GM06990 (cell line): ENCODE measurements at regions not wholly inside any gene's neighbourhood (a gene's known extent, or its start where the extent isn't known, plus 50 kb on each side); places are given as distances from the start of the nearest gene placed in this dataset.

ENCODE experiments used
- DNase-seq: peaks from one replicate; pipeline ENCODE4 v3.0.0-alpha.2; 2011; ENCODE audit not compliant: insufficient read length; ENCODE audit errors: extremely low read depth
- H3K27me3 ChIP-seq: replicated peaks from 2 replicates; pipeline ENCODE4 v1.6.0; 2011; ENCODE audit warnings: low read length; ENCODE audit not compliant: control insufficient read depth, insufficient read depth
- H3K36me3 ChIP-seq: 2 replicates; pipeline ENCODE4 v1.5.1; 2011; ENCODE audit warnings: low read length; ENCODE audit not compliant: control insufficient read depth, insufficient read depth
- H3K4me3 ChIP-seq: replicated peaks from 2 replicates; pipeline ENCODE4 v1.5.1; 2011; ENCODE audit warnings: low read depth, mild to moderate bottlenecking, control low read depth, low read length
- CTCF ChIP-seq: IDR thresholded peaks from 2 replicates; pipeline ENCODE4 v1.5.1; 2011; ENCODE audit warnings: low read length, control low read depth, mild to moderate bottlenecking, inconsistent platforms; ENCODE audit not compliant: insufficient read depth, poor library complexity, severe bottlenecking

DNA sequence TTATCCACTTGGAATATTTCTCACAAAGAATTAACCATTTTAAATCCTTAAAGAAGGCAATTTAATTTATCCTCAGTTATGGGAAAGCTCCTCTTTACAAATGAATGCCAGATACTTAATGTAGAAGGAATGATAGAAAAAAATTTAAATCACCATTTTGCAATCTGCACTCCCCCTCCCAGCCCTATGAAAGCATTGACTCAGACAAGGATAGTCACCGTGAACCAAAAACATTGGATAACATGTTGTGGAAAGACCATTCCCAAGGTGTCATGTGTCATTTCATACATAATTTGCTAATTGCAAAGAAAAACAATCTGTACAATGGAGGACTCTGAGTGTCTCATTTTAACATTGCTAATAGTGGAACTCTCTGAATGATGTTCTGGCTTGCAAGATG lies 421.0 kb downstream of the TXNL1 start:
- DNase-seq: no peak
- no peaks in the 10 kb centered on the region for H3K36me3 ChIP-seq
- no peaks in the 10 kb centered on the region for H3K27me3 ChIP-seq
- TF ChIP-seq CTCF: no peak
- H3K4me3 ChIP-seq: no peak overlapping the region

DNA sequence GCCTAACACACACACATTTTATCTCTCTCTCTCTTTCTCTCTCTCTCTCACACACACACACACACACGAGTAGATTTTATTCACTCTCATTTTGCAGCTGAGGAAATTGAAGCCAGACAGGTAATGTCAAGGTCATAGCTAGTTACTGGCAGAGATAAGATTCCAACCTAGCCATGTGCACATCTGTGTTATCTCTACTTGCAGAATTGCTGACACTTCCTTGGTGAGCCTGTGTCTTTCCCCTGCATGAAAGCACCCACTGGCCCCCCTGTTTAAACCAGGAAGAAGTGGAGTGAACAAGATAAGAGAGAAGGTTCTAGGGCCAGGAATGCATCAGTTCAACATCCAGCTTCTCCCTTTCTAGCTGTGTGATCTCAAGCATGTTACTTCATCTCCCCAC lies 423.7 kb downstream of the TXNL1 start:
- H3K27me3 ChIP-seq: no peaks in the 10 kb centered on the region
- no peak overlapping the region for H3K4me3 ChIP-seq
- no peak for DNase-seq
- no peak for TF ChIP-seq CTCF
- no peaks in the 10 kb centered on the region for H3K36me3 ChIP-seq

DNA sequence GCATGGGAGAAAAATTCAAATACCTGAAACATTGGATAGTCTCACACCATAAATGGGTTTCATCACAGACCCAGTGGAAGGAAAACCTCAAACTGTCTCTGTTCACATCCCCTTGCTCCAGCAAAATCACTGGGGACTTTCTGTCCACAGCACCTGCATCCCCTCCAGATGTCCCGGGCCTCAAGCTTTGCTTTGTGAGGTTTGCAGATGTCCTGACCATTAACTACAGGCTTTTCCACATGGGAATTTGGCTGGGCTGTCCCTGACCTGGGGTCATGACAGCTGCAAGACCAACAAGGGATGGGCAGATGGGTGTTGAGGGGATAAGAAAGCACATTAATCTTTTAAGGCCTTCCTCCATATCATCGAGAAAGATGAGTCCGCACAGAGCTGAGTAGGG lies 427.9 kb downstream of the TXNL1 start:
- DNase-seq: no peak
- H3K27me3 ChIP-seq: no peaks in the 10 kb centered on the region
- TF ChIP-seq CTCF: no peak
- H3K36me3 ChIP-seq: no peaks in the 10 kb centered on the region
- H3K4me3 ChIP-seq: no peak overlapping the region

GRCh38 chr18:56207989-56208388 lies 430.4 kb downstream of the TXNL1 start:
- no peak for TF ChIP-seq CTCF
- no peak overlapping the region for H3K4me3 ChIP-seq
- DNase-seq: no peak
- no peaks in the 10 kb centered on the region for H3K36me3 ChIP-seq
- H3K27me3 ChIP-seq: no peaks in the 10 kb centered on the region

DNA sequence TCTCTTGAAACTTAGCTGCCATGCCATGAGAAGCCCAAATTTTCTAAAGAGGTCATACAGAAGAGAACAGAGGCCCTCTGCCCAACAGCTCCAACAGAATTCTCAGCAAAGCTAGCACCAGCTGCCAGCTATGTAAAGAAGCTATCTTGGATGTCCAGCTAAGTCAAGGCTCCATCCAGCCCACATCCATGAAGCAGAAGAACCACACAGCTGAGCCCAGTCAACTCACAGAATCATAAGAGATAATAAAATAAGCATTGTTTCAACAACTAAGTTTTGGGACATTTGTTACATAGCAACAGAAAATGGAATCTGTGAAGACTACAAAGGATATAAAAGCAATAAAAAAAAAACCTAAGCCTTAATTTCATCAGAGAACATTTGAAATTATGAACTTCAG lies 434.3 kb downstream of the TXNL1 start:
- H3K36me3 ChIP-seq: no peaks in the 10 kb centered on the region

More for the DNA sequence above, 434.3 kb downstream of the TXNL1 start:
- Histone ChIP-seq H3K27me3 (no peaks in the 10 kb centered on the region), H3K4me3 (no peak overlapping the region)
- no peak for DNase-seq
- no peak for TF ChIP-seq CTCF
